CD14-positive monocyte (primary cell): ENCODE measurements at regions not wholly inside any gene's neighbourhood (a gene's known extent, or its start where the extent isn't known, plus 50 kb on each side); places are given as distances from the start of the nearest gene placed in this dataset.
A peak's percentile ranks its signal among the peaks of the same experiment; 100 is the strongest.

Experiments
- DNase-seq, 3 donors: peaks; one replicate each; pipeline ENCODE4 v3.0.0-alpha.2; 2011 to 2022
- H2AFZ ChIP-seq: 2 replicates; pipeline ENCODE4 v1.6.0; 2012; ENCODE audit warnings: mild to moderate bottlenecking, low read depth, low read length, inconsistent platforms; ENCODE audit not compliant: insufficient read depth, poor library complexity, severe bottlenecking
- H3K27ac ChIP-seq, 2 donors: 1 replicate in 1 of 2; 2 replicates in 1 of 2; pipeline ENCODE4 v1.5.1; 2012 to 2013; ENCODE audit warnings: low read length in 2 of 2, control low read depth in 1 of 2, inconsistent platforms in 1 of 2, low read depth in 1 of 2, mild to moderate bottlenecking in 1 of 2
- H3K27me3 ChIP-seq, 2 donors: one replicate each; pipeline versions ENCODE4 v1.6.0 to v1.6.1; 2011 to 2013; ENCODE audit warnings: low read length in 2 of 2; ENCODE audit not compliant: control insufficient read depth in 2 of 2, insufficient read depth in 2 of 2
- H3K36me3 ChIP-seq, 2 donors: replicated peaks in 1 of 2; 1 replicate in 1 of 2; 2 replicates in 1 of 2; pipeline versions ENCODE4 v1.5.1 to v1.6.1; 2012 to 2013; ENCODE audit warnings: low read length in 2 of 2, control low read depth in 1 of 2, inconsistent platforms in 1 of 2, mild to moderate bottlenecking in 1 of 2; ENCODE audit not compliant: insufficient read depth in 2 of 2, control insufficient read depth in 1 of 2
- H3K4me1 ChIP-seq, 2 donors: 1 replicate in 1 of 2; 2 replicates in 1 of 2; pipeline versions ENCODE4 v1.5.1 to v1.6.1; 2012 to 2013; ENCODE audit warnings: low read length in 2 of 2, control low read depth in 1 of 2, inconsistent platforms in 1 of 2, mild to moderate bottlenecking in 1 of 2, moderate library complexity in 1 of 2; ENCODE audit not compliant: insufficient read depth in 2 of 2, control insufficient read depth in 1 of 2
- H3K4me2 ChIP-seq: replicated peaks from 2 replicates; pipeline ENCODE3; 2012; ENCODE audit warnings: low read length, moderate library complexity, mild to moderate bottlenecking; ENCODE audit not compliant: poor library complexity, severe bottlenecking; ENCODE audit errors: extremely low read depth
- H3K4me3 ChIP-seq, 3 experiments: fragments of 200-600 bp in 1 of 3; sonication (generic) in 1 of 3; replicated peaks in 1 of 3; 1 replicate in 2 of 3; 2 replicates in 1 of 3; pipeline ENCODE4 v1.5.1; 2011 to 2013; ENCODE audit warnings: low read length in 3 of 3, mild to moderate bottlenecking in 3 of 3, control low read depth in 2 of 3, low read depth in 2 of 3, inconsistent platforms in 1 of 3, moderate library complexity in 1 of 3
- H3K79me2 ChIP-seq: 2 replicates; pipeline ENCODE4 v1.6.0; 2012; ENCODE audit warnings: mild to moderate bottlenecking, control low read depth, inconsistent platforms, low read length, moderate library complexity; ENCODE audit not compliant: insufficient read depth
- H3K9ac ChIP-seq: 2 replicates; pipeline ENCODE4 v1.6.0; 2017; ENCODE audit warnings: low read length, mild to moderate bottlenecking; ENCODE audit not compliant: insufficient read depth, poor library complexity, severe bottlenecking
- H3K9me3 ChIP-seq, 2 donors: replicated peaks in 1 of 2; 1 replicate in 1 of 2; 2 replicates in 1 of 2; pipeline versions ENCODE4 v1.5.1 to v1.6.1; 2012 to 2013; ENCODE audit warnings: low read length in 2 of 2, control low read depth in 1 of 2; ENCODE audit not compliant: control insufficient read depth in 1 of 2, insufficient read depth in 1 of 2
- H4K20me1 ChIP-seq: 2 replicates; pipeline ENCODE4 v1.6.0; 2012; ENCODE audit warnings: mild to moderate bottlenecking, low read length, control low read depth, moderate library complexity; ENCODE audit not compliant: insufficient read depth
- H3K27ac Mint-ChIP-seq, 7 donors: one replicate each; pipeline ENCODE4 v1.8.0; 2020; ENCODE audit warnings: mild to moderate bottlenecking in 7 of 7, mixed read lengths in 7 of 7, moderate library complexity in 6 of 7, inconsistent platforms in 2 of 7
- H3K27me3 Mint-ChIP-seq, 3 donors: one replicate each; pipeline ENCODE4 v1.8.0; 2021 to 2022; ENCODE audit warnings: low read depth in 3 of 3, mild to moderate bottlenecking in 3 of 3, mixed read lengths in 3 of 3, moderate library complexity in 3 of 3, inconsistent platforms in 1 of 3
- H3K36me3 Mint-ChIP-seq, 2 donors: one replicate each; pipeline ENCODE4 v1.8.0; 2020; ENCODE audit warnings: mixed read lengths in 2 of 2, inconsistent platforms in 1 of 2, mild to moderate bottlenecking in 1 of 2
- H3K4me1 Mint-ChIP-seq: one replicate; pipeline ENCODE4 v1.8.0; 2020; ENCODE audit warnings: mild to moderate bottlenecking, mixed read lengths
- H3K4me3 Mint-ChIP-seq, 2 donors: one replicate each; pipeline ENCODE4 v1.8.0; 2020; ENCODE audit warnings: mild to moderate bottlenecking in 2 of 2, mixed read lengths in 2 of 2, moderate library complexity in 1 of 2
- H3K9me3 Mint-ChIP-seq, 7 donors: one replicate each; pipeline ENCODE4 v1.8.0; 2020 to 2022; ENCODE audit warnings: mixed read lengths in 7 of 7, mild to moderate bottlenecking in 6 of 7, moderate library complexity in 6 of 7, inconsistent platforms in 2 of 7
- CTCF ChIP-seq: fragments of 200-600 bp; IDR thresholded peaks from one replicate; pipeline ENCODE4 v1.8.0; 2022; ENCODE audit warnings: antibody characterized with exemption, mild to moderate bottlenecking
- WGBS: methylation state at CpG from one replicate; pipeline ENCODE4 v1.1.5; 2013; ENCODE audit warnings: missing lambda C conversion rate; ENCODE audit not compliant: insufficient coverage; 5-methylcytosine and 5-hydroxymethylcytosine counted together
- intact Hi-C, 2 donors: fragments of 100-400 bp; cut with micrococcal nuclease; formaldehyde crosslinking; loops; one replicate each; pipeline versions ENCODE4 v1.15.0 to v1.15.1; 2023

- no peak overlapping the region for H3K4me2 ChIP-seq
- H3K9me3 ChIP-seq: no peaks in the 10 kb centered on the region
- H2AFZ ChIP-seq: no peak overlapping the region
- no peak overlapping the region for H3K4me3 Mint-ChIP-seq
- H3K9ac ChIP-seq: no peak overlapping the region
- no peaks in the 10 kb centered on the region for H3K36me3 ChIP-seq
- no peaks in the 10 kb centered on the region for H3K36me3 Mint-ChIP-seq
- no peaks in the 10 kb centered on the region for H3K4me1 Mint-ChIP-seq
- peaks cover 0 to 5% (median 0%) of the 10 kb centered on the region in 7 donors for H3K9me3 Mint-ChIP-seq
- peak overlapping the region in 1 of 7 donors; percentile 26 for H3K27ac Mint-ChIP-seq
- no peaks in the 10 kb centered on the region for H3K79me2 ChIP-seq
- H3K27me3 ChIP-seq: no peaks in the 10 kb centered on the region
- no peak for DNase-seq
- H3K4me1 ChIP-seq: no peaks in the 10 kb centered on the region
- H3K4me3 ChIP-seq: no peak overlapping the region
- no CpG with 5 or more reads among the region's 3 CpGs for WGBS
- no peaks in the 10 kb centered on the region for H4K20me1 ChIP-seq
- TF ChIP-seq CTCF: no peak
- H3K27me3 Mint-ChIP-seq: peaks cover 0 to 1% (median 0%) of the 10 kb centered on the region in 3 donors
- intact Hi-C loops: no loop called here
- no peak overlapping the region for H3K27ac ChIP-seq
Observed at GRCh38 chr11:87455180-87455579, 417.4 kb downstream of the TMEM135 start.

- Histone ChIP-seq H3K27me3 (no peaks in the 10 kb centered on the region), H3K4me2 (no peak overlapping the region), H3K4me1 (no peaks in the 10 kb centered on the region), H3K4me3 (no peak overlapping the region), H3K9ac (no peak overlapping the region), H2AFZ (no peak overlapping the region), H3K36me3 (no peaks in the 10 kb centered on the region), H3K79me2 (no peaks in the 10 kb centered on the region), H4K20me1 (no peaks in the 10 kb centered on the region), H3K9me3 (no peaks in the 10 kb centered on the region), H3K27ac (no peak overlapping the region)
- peaks cover 0 to 5% (median 0%) of the 10 kb centered on the region in 7 donors for H3K9me3 Mint-ChIP-seq
- WGBS: no CpG with 5 or more reads among the region's 1 CpG
- DNase-seq: no peak
- peaks cover 0 to 1% (median 0%) of the 10 kb centered on the region in 3 donors for H3K27me3 Mint-ChIP-seq
- no peaks in the 10 kb centered on the region for H3K36me3 Mint-ChIP-seq
- H3K4me1 Mint-ChIP-seq: no peaks in the 10 kb centered on the region
- intact Hi-C loops: no loop called here
- no peak for TF ChIP-seq CTCF
- H3K27ac Mint-ChIP-seq: no peak overlapping the region
- H3K4me3 Mint-ChIP-seq: no peak overlapping the region
Observed at GRCh38 chr11:87454241-87454640, 416.5 kb downstream of the TMEM135 start.
